ENCODE measurements at regions not wholly inside any gene's neighbourhood (a gene's known extent, or its start where the extent isn't known, plus 50 kb on each side); places are given as distances from the start of the nearest gene placed in this dataset.

DNA sequence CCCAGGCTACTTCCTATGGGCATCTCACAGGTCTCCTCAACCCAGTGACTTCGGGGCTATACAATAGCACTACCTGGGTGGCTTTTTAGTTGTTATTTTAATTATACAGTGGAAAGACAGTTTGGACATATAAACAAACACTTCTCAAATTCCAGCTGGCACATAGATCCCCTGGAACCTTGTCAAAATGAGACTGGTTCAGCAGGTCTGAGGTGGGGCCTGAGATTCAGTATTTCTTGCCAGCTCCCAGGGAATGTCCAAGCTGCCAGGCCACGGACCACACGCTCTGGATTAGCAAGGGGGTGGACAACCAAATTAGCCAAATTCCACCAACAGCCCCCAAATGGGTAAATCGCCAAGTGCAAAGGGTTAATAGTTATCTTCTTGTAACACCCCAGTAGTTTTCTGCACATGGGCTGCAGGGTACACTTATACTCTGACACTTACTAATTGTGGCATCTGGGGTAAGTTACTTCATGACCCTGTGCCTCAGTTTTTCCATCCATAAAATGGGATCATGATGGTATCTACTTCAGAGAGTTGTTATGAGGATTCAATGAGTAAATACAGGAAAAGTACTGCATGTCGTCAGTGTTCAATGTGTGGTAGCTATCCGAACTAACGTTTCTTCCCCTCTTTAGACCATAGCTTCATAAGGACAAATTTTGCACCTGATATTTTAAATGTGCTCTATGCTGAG lies 789.4 kb upstream of the TBX3 start:
- DNase-seq: no peak

DNA sequence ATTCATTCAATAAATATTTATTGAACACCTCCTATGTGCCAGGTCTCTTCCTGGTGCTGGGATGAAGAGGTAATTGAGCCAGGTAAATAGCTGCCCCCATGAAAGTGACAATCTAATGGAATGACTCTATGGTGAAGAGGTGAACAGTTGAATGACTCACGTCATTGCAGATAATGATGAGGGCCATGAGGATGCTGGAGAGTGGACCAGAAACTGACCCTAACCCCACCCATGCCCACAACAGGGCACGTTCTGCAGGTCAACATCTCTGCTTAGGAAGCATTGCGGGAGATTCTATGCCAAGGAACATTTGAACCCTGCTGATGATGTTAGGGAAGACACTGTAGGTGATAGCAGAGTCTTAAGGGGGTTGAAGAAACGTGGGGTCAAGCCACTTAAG lies 788.9 kb upstream of the TBX3 start:
- DNase-seq: no peak

DNA sequence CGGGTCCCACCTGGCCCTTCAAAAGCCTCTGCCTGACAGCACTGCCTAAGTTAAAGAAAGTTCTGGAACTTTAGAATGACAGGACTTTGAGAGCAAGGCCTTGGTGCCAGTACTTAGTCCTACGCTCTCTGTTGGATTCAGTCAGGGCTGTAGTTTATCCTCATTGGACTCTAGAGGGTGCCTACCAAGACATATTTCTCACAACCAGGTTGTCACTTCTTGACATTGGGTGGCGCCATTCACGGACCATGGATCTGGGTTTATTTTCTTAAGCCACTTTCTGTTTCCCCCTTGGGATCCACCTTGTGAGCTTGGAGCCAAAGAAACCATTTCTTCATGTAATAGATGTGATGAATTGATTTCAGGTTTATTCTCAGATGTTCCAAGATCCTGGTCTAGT lies 787.0 kb upstream of the TBX3 start:
- DNase-seq: no peak

DNA sequence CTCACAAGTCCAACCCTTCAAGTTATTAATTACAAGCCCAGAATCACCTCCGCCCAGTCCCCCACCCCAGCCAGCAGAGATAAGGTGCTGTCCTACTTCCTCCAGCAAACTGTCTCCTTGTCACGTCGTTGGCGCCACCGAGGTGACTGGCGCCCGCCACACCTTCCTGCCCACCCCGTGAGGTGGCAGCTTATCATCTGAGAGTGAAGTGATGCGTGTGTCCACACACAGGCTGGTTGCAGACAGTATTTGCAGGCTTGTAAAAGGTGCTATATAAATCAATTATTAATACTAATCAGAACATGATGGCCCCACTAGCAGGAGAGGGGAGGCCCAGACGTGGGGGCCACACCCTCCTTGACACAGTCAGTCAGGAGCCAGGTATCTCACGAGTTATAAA lies 786.6 kb upstream of the TBX3 start:
- no peak for DNase-seq

DNA sequence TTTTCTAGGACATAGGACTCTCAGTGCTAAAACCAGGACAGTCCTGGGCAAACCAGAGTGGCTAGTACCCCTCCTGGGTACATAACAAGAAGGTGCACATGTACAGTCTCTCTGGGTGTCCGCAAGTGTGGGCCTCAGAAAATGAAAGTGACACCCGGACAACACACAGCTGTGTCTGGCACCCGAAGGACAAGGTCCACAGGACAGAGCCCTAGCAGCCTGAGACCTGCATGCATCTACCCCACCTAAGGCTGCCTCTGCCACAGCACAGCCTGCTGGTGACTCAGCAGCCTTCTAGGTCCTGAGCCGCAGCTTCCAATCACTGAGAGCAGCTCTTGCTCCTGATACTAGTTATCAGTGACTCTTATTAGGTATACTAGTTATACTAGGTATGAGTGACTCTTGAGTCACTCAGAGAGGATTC lies 784.1 kb upstream of the TBX3 start:
- DNase-seq: no peak

DNA sequence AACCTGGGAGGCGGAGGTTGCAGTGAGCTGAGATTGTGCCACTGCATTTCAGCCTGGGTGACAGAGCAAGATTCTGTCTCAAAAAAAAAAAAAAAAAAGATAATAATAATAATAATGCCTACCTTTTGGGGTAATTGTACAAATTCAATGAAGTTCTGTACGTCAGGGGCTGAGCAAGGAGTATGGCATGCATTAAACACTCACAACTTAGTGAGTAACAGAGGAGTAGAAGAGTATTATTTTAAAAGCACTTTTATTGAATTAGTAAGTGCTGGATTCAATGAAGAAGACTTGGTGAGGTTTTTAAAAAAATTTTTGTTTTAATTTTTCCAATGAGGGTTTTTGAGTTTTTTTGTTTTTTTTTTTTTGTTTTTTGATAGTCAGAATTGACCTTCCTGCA lies 783.6 kb upstream of the TBX3 start:
- no peak for DNase-seq

DNA sequence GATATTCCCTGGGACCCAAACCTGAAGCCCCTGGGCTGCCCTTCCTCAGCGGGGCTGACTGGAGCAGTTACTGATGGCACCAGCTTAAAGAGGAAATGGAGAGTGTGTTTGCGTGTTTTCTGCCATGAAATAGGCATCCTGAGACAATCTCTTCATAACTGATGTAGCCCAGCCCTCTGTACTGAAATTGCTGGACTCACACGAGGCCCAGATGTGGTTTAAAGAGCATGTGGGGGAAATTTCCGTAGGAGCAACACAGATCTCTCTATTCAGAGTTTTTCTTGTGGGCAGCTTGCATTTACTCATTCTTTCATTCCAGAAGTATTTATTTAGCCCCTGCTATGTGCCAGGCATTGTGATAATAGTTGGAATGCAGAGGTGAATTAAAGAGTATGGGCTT lies 782.1 kb upstream of the TBX3 start:
- no peak for DNase-seq

DNA sequence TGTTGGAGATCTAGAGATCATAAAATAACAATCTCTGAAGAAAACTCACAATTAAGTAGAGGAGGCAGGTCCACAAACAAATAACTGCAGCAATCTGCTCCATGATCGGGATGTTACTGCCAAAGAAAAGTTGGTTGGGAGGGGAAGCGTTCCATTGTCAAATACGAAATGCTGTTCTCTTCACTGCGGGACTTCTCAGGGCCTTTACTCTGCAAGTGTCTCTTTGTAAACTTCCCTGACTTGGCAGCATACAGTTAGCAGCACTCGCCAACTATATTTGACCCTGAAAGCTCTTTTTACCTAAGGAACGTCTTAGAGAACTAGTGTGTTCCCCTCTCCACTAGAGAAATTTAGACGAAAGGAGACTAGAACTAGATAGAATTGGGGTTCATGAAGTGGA lies 780.7 kb upstream of the TBX3 start:
- DNase-seq: no peak

DNA sequence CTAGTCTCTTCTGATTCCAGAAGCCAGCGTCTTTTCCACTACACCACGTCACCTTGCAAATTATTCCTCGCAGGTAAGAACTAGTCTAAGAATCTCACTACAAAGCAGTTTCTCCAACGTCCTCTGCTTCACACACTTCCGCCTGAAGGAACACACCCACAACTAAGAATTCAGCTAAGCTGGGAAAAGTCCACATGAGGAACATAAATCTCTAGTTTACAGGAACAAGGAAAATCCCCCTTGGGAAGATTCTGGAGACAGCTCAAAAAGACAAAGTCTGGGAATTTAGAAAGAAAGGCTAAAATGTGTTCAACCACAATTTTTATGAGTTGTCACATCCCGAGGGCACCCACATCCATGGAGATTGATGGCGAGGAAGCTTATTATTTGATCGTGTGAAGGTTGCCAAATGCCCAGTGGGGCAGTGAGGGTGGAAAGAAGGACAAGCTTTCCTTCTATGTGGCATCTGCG lies 780.2 kb upstream of the TBX3 start:
- DNase-seq: no peak

DNA sequence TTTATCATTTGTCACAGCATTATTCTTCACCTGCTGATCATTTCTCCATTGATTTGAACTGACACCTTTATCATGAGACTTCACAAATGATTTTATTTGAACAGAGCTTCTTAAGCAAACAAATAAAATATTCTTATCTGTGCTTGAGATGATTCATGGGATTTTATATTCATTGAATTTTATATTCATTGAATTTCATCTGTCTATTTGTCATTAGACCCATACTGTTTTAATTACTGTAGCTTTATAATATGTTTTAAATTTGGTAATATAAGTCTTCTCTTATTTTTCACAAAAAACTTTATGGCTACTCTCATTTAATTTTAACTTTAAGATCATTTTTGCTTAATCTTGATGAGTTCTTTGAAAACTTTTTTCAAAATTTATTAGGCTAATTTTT lies 777.4 kb upstream of the TBX3 start:
- DNase-seq: no peak

DNA sequence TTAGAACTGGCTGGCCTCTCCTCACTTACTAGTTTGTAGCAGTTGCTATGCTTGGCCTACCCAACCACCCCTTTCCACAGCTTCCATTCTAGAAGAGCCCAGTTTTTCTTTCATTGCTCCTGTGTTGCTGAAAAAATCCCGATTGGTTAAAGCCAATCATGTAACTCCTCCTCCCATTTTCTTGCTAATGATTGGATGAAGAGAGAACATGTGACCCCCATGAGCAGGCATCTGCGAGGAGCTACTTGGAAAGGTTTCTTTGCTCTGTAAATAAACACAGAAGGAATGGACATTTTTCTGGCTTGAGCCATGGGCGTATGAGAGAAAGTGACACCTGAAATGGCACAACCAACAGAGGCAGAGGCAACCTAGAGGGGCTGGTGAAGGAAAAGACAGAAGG lies 773.8 kb upstream of the TBX3 start:
- DNase-seq: no peak

DNA sequence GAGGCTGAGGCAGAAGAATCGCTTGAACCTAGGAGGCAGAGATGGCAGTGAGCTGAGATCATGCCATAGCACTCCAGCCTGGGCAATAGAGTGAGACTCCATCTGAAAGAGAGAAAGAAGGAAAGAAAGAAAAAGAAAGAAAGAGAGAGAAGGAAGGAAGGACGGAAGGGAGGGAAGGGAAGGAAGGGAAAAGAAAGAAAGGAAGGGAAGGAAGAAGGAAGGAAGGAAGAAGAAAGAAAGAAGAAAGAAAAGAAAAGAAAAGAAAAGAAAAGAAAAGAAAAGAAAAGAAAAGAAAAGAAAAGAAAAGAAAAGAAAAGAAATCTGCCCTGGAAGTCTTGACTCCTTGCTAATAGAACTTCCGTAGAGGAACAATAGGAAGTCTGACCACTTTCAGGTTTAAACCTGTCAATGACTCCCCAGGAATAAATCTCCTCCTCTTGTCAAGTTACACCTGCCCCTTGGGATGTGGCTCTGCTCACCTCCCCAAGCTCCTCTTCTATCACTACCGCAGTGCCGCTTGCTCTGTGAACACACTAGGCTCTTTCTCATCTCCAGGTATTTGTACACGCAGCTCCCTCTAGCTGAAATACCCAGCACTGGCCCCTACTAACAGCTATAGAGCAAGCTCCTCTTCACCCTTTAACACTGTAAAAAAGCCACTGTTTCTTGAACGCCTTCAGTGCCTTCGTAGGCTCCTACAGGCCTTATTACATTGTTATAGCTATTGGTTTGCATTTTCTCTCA lies 773.1 kb upstream of the TBX3 start:
- no peak for DNase-seq

DNA sequence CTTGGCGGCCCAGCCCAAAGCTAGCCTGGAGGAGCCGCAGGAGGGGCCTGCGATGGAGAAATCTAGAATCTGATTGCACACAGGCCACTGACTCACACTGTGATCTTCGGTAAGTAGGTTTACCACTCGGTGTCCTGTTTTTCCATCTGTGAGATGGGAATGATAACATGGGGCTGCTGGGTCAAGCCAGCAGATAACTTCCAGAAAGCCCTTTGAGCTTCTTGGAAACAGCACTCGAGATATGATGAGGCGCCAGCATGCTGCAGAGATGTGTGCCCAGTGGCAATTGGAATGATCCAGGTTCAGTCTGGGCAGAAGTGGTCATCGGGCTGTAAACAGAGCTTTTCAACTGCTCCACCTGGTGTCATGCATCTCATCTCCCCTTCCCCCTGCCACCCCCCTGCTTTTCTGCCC lies 771.3 kb upstream of the TBX3 start:
- no peak for DNase-seq

DNA sequence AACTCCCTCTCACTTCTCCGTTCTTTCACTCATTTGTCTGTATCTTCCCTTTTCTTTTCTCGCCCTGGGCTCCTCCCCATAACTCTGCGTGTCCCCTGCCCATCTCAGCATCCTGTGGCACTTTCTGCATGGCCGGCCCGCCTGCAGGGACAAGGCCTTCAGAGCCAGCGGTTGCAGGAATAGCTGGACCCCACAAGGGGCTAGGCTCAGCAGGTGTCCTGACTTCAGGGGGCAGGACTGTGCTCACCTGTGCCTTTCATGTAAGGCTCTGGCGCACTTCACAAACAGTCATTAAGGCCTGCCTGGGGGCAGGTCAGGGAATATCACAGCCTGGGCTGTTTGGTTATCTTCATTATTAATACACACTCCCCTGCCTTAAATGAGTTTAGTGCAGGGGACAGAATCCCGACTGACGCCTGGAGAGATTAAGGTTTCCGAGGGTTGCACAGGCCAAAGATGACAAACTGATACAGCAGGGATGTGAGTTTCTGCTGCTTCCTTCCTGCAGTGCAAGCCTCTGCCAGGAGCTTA lies 768.8 kb upstream of the TBX3 start:
- DNase-seq: no peak

DNA sequence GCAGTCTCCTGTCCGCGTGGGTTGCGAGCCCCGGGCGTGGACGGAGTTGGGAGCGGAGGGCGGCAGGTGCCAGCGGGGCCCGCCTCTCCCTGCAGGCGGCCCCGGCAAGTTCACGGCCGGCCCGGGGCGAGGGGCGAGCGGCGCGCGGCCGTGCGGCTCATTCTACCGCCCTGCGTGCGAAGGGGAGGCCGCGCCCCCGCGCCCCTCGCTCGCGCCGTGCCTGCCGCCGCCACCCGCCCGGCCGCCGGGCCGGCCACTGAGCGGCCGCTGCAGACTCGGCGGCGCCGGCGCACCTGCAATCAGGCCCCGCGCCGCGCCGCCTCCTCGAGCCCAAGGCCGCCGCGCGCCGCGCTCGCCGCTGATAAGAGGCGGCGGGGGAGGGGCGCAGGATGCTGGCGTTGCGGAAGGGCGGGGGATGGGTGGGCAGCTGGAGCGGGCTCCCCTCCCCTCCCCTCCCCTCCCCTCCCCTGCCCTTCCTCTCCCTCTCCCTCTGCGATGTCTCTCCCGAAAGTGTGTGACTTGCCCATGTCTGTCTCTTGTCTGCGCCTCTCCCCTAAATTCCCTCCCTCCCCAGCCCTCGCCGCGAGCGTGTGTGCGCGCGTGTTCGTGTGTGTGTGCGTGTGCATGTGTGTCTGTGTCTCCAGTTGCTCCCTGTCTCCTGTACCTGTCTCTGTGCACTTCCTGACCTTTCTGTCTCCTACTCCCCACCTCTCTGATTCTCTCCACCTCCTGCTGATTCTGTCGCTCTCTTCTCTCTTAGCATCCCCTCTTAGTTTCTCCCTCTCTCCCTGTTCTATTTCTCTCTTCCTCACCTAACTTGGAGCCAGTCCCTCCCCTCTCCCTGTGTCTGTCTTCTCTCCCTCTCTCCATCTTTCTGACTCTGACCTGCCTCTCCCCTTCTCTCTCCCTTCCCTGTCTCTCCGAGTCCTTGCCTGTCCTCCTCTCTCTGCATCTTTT lies 768.1 kb upstream of the TBX3 start:
- peak in 33 of 56 donors; percentile 6 to 78 (median 29) for DNase-seq

DNA sequence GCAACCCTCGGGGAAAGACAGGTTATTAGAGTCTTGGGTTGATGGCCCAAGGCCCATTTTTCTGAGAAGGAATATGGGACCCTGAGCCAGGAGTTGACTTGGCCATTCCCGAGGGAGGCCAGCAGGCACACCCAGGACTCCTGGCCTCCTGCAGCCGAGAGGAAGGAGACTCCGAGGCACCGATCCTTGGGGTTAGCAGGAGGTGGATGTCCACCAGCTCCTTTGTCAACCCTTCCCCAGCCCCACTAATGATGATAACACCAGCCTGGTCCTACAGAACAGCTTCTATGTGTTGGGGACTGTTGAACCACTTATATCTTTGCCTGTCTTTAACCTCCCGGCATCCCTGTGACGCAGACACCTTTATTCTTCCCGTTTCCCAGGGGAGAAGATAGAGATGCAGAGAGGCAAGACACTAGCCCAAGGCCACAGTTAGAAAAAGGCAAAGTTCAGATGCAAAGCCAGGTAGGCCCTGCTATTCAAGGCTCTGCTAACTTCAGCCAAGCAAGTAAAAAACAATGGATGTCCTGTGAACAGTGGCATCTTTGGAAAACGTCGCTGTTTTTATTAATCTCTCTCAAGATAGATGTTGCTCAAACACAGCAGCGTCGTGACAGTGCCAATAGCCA lies 767.3 kb upstream of the TBX3 start:
- DNase-seq: peak in 2 of 56 donors; percentile 14 to 25

DNA sequence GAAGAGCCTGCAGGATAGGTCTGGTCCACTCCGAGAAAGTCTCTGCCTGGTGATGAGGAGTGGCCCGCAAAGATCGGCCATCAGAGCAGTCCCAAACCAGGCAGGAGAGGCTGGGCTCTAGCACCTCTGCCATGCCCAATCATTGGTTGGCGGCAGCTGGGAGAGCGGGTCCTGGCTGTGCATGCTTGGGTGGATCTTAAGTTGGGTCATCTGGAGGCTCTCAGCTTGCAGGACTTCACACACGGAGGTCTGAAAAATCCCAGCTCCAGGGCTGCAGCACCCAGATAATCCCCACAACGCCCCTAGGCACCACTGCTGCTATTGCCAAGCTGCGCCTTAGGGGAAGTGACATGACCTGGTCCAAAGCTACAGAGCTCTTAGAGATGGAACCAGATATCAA lies 766.7 kb upstream of the TBX3 start:
- no peak for DNase-seq

DNA sequence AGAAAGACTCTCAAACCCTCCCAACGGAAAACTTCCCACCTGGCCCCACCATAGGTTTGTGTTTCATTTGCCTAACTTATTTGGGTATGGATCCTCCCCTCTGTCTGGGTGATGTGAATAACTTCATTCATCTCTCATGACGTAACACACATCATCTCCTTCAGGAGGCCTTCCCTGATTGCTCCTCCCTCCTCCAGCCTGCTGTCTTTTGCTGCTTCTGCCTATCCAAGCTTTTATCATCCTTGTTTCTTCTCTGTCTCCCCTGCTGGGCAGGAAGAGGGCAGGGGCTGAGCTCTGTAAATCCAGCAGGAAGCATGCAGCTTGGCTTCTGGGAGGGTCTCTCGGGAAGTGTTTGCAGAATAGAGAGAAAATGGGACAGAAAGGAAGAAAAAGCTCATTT lies 766.0 kb upstream of the TBX3 start:
- DNase-seq: no peak

DNA sequence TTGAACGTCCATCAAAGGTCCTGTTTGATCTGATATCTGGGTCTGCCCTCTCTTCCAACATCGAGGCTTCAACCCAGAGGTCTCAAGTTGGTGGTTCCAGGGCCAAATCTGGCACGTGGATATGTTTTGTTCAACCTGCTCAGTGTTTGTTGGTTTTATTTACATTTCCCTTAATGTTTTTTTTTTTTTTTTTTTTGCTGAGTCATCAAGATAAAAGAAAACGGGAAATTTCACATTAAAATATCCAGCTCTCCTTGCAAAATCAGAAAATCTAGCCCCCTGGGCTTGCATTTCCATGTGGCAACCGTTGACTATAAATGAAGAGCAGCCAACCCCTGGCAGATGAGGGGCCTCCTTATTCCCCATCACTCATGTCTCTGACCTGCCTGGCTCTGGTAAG lies 765.6 kb upstream of the TBX3 start:
- no peak for DNase-seq

DNA sequence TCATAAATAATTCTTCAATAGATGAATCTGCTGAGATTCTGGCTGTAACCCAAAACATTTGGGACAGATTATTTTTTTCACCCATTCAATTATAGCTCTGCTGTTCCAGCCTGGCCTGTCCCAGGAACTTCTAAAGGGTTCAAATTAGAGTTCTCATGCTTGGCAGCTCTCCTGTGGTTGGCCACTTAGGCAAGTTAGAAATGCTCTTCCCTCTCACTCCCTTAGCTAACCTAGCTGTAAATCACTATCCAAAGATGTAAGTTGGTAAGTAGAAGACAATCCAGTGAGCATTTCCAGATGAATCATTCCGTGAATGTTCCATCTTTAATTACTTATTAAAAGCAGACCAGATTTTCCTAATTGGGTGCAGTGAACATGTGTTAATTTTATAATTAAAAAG lies 760.4 kb upstream of the TBX3 start:
- DNase-seq: no peak

DNA sequence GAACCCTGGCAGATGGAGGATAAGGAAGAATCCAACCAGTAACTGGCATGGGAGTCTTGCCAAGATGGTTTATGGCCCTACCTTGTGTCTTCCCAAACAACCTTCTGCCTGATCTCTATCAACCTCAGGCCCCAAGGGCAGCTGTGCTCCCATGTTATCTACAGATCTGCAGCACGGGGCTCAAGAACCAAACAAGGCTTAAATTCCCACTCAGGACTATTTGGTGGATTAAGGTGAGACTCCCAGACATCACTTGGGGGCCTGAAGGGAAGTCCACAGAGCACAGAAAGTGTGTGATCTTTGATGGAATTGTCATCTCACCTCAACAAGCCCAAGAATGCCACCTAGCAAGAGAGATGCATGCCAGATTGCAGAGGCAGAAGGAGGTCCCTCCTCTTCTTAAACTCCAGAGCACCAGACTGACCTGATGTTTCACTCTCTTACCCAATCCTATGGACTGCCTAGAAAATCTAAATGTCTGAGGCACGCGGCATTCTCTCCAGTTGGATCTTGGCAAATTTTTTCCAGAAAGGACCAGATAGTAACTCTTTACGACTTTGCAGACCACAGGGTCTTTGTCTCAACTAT lies 759.5 kb upstream of the TBX3 start:
- DNase-seq: no peak
